Prostate gland (tissue), 2 donors: ENCODE measurements at regions not wholly inside any gene's neighbourhood (a gene's known extent, or its start where the extent isn't known, plus 50 kb on each side); places are given as distances from the start of the nearest gene placed in this dataset.

ENCODE experiments used
- CTCF ChIP-seq, 4 experiments: fragments of 200-600 bp in 2 of 4; fragments of 450-650 bp in 2 of 4; sonication (generic) in 2 of 4; IDR thresholded peaks; 1 replicate in 3 of 4; 2 replicates in 1 of 4; pipeline ENCODE4 v1.5.1; 2016 to 2019; ENCODE audit warnings: antibody characterized with exemption in 4 of 4, mild to moderate bottlenecking in 2 of 4, moderate library complexity in 2 of 4
- POLR2A ChIP-seq: fragments of 450-650 bp; IDR thresholded peaks from one replicate; pipeline ENCODE4 v1.6.1; 2016; ENCODE audit warnings: antibody characterized with exemption, mild to moderate bottlenecking
- POLR2AphosphoS5 ChIP-seq: sonication (generic); formaldehyde crosslinking; IDR thresholded peaks from one replicate; pipeline ENCODE4 v1.6.1; 2017; ENCODE audit warnings: antibody characterized with exemption

- TF ChIP-seq POLR2A (no peak), CTCF (IDR thresholded peaks at IDR 0.05) (no peak), POLR2AphosphoS5 (no peak)
Measured at GRCh38 chr15:77853910-77854309, 221.2 kb upstream of the LINGO1 start.
